GM18502 (cell line): ENCODE measurements at regions not wholly inside any gene's neighbourhood (a gene's known extent, or its start where the extent isn't known, plus 50 kb on each side); places are given as distances from the start of the nearest gene placed in this dataset.

ENCODE experiments used
- ATAC-seq: cut with Tn5 transposase; IDR thresholded peaks from one replicate; pipeline ENCODE4 v1.9.1; 2021; ENCODE audit warnings: mild to moderate bottlenecking; ENCODE audit not compliant: unreplicated experiment, poor library complexity

GRCh38 chr12:114993165-114993564, 309.2 kb upstream of the TBX3 start:
- no peak for ATAC-seq

GRCh38 chr12:114992443-114992842, 308.5 kb upstream of the TBX3 start:
- ATAC-seq = no peak

GRCh38 chr12:114990381-114990780, 306.4 kb upstream of the TBX3 start:
- ATAC-seq = no peak

- no peak for ATAC-seq
These were observed 302.9 kb upstream of the TBX3 start for GRCh38 chr12:114986849-114987248.

DNA sequence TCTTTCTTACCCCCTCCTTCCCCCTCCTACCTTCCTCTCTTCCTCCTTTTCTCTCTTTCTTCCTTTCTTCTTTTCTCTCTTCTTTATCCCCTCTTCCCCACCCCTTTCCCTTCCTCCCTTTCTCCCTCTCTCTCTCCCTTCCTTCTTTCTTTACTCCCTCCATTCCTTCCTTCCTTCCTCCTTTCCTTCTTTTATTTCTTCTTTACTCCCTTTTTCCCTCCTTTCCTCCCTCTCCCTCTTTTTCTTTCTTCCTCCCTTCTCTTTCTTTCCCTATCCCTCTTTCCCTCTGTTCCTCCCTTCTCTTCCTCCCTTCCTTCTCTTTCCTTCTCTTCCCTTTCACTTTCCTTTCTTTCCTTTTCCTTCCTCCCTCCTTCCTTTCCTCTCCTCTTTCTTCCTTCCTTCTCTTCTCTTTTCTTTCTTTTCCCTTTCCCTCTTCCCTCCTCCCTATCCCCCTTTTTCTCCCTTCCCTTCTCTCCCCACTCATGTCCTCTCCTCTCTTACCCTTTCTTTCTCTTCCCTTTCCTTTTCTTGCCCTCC, 302.3 kb upstream of the TBX3 start:
- ATAC-seq = no peak

- no peak for ATAC-seq
These were observed 300.7 kb upstream of the TBX3 start for GRCh38 chr12:114984634-114985061.

- ATAC-seq = no peak
These were observed 298.8 kb upstream of the TBX3 start for GRCh38 chr12:114982760-114983159.

DNA sequence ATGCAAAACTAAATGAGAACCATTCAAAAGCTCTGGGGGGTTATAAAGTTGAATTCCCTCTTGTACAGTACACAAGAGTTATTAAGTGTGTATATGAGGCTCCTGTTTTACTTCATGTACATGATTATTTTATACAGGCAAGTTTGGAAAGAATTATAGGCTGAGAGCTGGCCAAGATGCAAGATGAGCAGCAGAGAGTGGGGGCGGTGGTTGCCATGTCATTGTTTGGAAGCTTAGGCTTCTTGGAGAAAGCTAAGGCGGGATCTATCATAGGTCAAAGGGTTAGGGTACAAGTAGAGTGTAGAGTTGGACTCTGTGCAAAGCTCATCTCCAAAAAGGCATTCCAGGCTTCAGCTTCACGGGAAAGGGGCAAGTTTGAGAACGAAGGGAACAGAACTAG, 297.1 kb upstream of the TBX3 start:
- ATAC-seq = no peak

GRCh38 chr12:114976959-114977358, 293.0 kb upstream of the TBX3 start:
- no peak for ATAC-seq

GRCh38 chr12:114976372-114976771, 292.4 kb upstream of the TBX3 start:
- ATAC-seq = no peak

- no peak for ATAC-seq
These were observed 291.8 kb upstream of the TBX3 start for GRCh38 chr12:114975640-114976310.

DNA sequence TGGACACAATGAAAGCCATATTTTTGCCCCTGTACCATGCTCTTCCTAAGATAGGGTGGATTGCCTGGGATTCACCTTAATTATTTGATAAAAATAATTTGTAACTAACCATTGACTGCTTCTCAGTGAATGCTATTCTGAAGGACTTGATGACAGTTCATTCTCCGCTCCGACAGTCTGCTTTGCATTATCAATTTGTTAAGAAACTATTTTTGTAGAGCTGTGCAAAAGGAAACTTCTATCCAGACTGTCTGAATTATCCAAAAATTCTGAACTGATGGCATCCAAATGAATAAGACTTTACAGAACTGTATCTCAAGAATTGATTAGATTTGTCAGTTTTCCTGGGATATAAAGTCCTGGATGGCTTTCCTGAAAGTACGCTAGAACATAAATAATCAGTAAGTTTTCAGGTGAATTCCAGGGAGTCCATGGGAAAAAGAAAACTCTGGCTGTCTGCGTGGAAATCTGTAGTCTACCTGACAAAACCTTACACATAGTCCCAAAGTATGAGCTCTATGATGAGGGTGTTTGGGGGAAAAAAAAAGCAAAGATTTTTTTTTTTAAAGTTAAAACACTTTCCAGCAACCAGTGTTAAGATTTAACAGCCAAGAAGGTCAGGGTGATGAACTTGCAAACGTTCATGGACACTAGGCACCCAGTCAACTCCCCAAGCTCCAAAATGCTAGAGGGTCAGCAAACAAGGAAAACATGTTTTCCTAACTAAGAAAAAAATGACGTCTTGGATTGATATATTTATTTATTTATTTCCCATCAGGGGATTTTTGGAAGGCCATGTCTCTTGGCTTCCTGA, 291.1 kb upstream of the TBX3 start:
- ATAC-seq = no peak

- no peak for ATAC-seq
These were observed 290.4 kb upstream of the TBX3 start for GRCh38 chr12:114974333-114974732.

- ATAC-seq = no peak
These were observed 284.8 kb upstream of the TBX3 start for GRCh38 chr12:114968727-114969126.

- no peak for ATAC-seq
These were observed 283.2 kb upstream of the TBX3 start for GRCh38 chr12:114967151-114967550.

DNA sequence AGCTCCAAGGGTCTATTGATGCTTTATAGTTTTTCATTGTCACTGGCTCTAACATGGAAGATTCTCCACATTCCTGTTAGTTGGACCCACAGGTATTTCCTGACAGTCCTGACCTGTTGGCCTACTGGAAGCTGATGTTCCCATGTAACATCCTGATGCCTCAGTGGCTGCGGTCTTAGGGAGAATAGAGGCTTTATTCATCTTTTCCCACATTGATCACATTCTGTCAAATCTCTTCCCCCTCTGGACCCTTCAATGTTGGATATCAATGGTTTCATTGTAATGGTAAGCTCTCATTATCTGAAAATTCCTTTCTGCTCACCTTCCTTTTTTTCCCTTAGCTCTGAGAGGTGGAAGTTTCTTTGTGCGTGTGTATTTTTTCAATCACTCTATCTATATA, 280.9 kb upstream of the TBX3 start:
- no peak for ATAC-seq

DNA sequence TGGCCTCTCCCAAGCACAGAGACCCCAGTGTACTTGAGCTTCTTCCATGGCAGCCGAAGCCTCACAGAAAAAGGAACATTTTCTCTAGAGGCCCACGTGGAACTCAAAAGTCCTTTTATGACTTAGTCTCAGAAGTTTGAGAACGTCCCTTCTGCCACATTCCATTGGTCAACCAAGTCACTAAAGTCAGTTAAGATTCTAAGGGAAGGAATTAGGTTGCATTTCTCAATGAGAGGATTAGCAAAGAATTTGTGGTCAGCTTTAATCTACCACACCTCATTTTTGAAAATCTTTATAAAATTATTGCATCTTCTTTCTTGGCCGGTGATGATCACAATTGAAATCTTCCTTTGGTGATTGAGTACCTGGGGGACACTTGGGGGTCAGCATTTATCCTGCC, 279.9 kb upstream of the TBX3 start:
- ATAC-seq = no peak

DNA sequence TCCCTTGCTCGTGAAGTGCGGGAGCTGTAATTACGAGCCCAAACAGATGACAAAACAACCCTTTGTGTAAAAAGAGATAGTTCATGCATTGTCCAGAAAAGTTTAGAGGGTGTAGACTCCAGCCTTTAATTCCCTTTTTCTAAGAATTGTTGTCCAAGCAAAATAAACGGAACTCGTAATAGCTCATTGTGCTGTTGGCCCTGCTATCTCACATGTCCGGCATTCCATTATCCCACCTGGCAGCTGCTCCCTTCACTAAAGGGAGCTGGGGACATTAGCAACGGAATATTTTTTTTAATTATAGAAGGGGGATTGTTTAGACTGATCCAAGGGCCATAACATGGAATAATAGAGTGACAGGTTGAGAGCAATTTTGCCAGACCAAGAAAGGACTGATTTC, 277.5 kb upstream of the TBX3 start:
- no peak for ATAC-seq

DNA sequence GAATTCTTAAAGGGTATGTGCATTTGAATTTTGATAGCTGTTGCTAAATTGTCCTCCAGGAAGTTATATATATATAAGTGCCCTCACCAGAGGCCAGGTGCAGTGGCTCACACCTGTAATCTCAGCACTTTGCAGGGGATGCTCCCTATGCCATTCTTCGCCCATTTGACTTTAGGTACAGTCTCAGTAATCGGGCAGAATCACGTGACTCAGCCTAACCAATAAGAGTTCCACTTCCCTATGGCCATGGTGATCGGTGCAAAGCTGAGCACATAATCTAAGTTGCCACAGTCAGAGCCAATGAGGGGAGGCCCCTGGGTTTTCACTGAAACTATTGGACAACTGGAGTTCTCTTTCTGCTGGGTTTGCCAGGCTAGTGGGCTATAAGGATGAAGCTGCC, 274.6 kb upstream of the TBX3 start:
- no peak for ATAC-seq

GRCh38 chr12:114957225-114957624, 273.2 kb upstream of the TBX3 start:
- ATAC-seq = no peak

DNA sequence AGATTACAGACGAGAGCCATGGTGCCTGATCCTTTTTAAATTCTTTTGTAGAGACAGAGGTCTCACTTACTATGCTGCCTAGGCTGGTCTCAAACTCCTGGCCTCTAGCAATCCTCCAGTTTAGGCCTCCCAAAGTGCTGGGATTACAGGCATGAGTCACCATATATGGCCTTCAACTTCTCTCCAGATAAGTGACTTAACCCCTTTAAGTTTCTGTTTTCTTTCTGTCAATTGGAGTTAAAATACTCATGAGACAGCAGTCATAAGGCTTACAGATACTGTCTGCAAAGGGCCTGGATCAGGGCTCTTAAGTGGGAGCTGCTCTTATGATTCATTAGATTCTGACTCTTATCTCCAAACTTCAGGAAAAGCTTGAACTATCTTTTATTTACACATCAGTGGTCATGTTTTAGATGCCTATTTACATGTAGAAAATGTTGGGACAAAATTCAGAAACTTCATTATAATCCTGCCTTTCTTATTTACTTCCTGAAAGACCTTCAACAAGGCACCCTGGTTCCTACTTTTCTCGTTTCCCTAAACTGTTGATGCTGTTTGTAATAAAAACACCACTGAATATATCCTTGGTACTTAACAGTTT, 271.5 kb upstream of the TBX3 start:
- no peak for ATAC-seq
